Stomach (tissue), 8 donors: ENCODE measurements at regions not wholly inside any gene's neighbourhood (a gene's known extent, or its start where the extent isn't known, plus 50 kb on each side); places are given as distances from the start of the nearest gene placed in this dataset.

ENCODE experiments used
- DNase-seq, 2 donors: peaks; one replicate each; pipeline versions ENCODE4 v3.0.0 to v3.0.0-alpha.2; 2013 to 2019
- H3K27ac ChIP-seq, 5 donors: fragments of 200-600 bp in 4 of 5; sonication (generic) in 4 of 5; one replicate each; pipeline ENCODE4 v1.5.1; 2013 to 2019; ENCODE audit warnings: mild to moderate bottlenecking in 1 of 5, moderate library complexity in 1 of 5
- H3K27me3 ChIP-seq, 3 donors: fragments of 200-600 bp; sonication (generic); one replicate each; pipeline ENCODE4 v1.5.1; 2017 to 2019; ENCODE audit warnings: mixed run types in 1 of 3
- H3K36me3 ChIP-seq, 4 donors: fragments of 200-600 bp; sonication (generic); 1 replicate in 3 of 4; 2 replicates in 1 of 4; pipeline ENCODE4 v1.5.1; 2016 to 2019
- H3K4me1 ChIP-seq, 4 donors: fragments of 200-600 bp; sonication (generic); one replicate each; pipeline ENCODE4 v1.5.1; 2016 to 2019
- H3K4me3 ChIP-seq, 4 donors: fragments of 200-600 bp; sonication (generic) in 3 of 4; one replicate each; pipeline ENCODE4 v1.5.1; 2016 to 2019; ENCODE audit warnings: mild to moderate bottlenecking in 1 of 4
- H3K9me3 ChIP-seq, 4 donors: fragments of 200-600 bp; sonication (generic); one replicate each; pipeline ENCODE4 v1.5.1; 2016 to 2019
- EP300 ChIP-seq: sonication (generic); formaldehyde crosslinking; IDR thresholded peaks from one replicate; pipeline ENCODE4 v1.6.1; 2017; ENCODE audit warnings: antibody characterized with exemption
- POLR2A ChIP-seq, 4 donors: fragments of 450-650 bp; IDR thresholded peaks; one replicate each; pipeline ENCODE4 v1.6.1; 2016; ENCODE audit warnings: antibody characterized with exemption in 4 of 4, control low read depth in 2 of 4, mild to moderate bottlenecking in 1 of 4, moderate library complexity in 1 of 4
- POLR2AphosphoS5 ChIP-seq, 3 donors: sonication (generic); formaldehyde crosslinking; IDR thresholded peaks; one replicate each; pipeline ENCODE4 v1.6.1; 2016; ENCODE audit warnings: antibody characterized with exemption in 3 of 3
- WGBS, 5 donors: extraction: QIAGEN DNeasy Blood & Tissue Kit in 3 of 5; methylation state at CpG; one replicate each; pipeline versions ENCODE4 v1.1.5 to v1.1.7; 2013 to 2018; 5-methylcytosine and 5-hydroxymethylcytosine counted together
- intact Hi-C: fragments of 100-400 bp; cut with DNase I; formaldehyde crosslinking; loops from one replicate; pipeline ENCODE4 v1.15.1; 2023; ENCODE audit warnings: low total_unique reads
- TF ChIP-seq, protein P1 (sequence below), 7 experiments: fragments of 450-650 bp in 4 of 7; fragments of 200-600 bp in 3 of 7; sonication (generic) in 3 of 7; IDR thresholded peaks; one replicate each; pipeline ENCODE4 v1.5.1; 2016 to 2019; ENCODE audit warnings: antibody characterized with exemption in 7 of 7, control low read depth in 2 of 7, mild to moderate bottlenecking in 1 of 7
- donor health status: healthy with polysubstance abuse.
- donor health status: Bipolar disorder and iron deficiency.
- donor health status: healthy.

DNA sequence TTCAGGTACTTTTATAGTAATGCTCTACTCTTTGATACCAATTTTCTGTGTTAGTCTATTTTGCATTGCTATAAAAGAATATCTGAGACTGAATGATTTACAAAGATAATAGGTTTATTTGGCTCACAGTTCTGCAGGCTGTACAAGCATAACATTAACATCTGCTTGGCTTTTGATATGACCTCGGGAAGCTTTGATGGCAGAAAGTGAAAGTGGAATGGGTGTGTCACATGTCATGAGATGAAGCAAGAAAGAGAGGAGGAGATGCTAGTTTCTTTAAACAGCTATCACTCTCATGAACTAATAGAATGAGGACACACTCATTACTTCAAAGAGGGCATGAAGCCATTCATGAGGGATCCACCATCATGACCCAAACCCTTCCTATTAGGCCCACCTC lies 270.9 kb upstream of the IL12B start:
- WGBS, 5 donors = 46 to 71% (median 54%) methylated on average over 1 of the region's 1 CpG
- peaks cover 0 to 9% (median 4%) of the 10 kb centered on the region in 4 donors for H3K9me3 ChIP-seq

DNA sequence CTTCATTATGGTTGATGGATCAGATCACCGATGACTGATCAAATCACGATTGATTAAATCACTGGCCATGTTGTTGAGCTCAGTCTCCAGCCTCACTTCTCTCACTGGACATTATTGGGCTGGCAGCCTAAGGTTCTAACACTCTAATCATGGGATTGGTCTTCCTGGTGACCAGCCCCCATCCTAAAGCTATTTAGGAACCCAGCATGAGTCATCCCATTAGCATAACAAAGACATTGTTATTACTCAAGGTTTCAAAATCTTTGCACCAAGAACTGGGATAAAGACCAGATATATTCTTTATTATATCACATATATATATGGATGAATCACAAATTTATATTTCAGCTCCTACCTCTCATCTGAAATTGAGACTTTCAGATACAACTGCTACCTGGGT lies 272.1 kb upstream of the IL12B start:
- DNase-seq = no peak
- TF ChIP-seq, protein P1, sequence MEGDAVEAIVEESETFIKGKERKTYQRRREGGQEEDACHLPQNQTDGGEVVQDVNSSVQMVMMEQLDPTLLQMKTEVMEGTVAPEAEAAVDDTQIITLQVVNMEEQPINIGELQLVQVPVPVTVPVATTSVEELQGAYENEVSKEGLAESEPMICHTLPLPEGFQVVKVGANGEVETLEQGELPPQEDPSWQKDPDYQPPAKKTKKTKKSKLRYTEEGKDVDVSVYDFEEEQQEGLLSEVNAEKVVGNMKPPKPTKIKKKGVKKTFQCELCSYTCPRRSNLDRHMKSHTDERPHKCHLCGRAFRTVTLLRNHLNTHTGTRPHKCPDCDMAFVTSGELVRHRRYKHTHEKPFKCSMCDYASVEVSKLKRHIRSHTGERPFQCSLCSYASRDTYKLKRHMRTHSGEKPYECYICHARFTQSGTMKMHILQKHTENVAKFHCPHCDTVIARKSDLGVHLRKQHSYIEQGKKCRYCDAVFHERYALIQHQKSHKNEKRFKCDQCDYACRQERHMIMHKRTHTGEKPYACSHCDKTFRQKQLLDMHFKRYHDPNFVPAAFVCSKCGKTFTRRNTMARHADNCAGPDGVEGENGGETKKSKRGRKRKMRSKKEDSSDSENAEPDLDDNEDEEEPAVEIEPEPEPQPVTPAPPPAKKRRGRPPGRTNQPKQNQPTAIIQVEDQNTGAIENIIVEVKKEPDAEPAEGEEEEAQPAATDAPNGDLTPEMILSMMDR (IDR thresholded peaks at IDR 0.05) = no peak
- TF ChIP-seq EP300 (no peak), POLR2AphosphoS5 (IDR thresholded peaks at IDR 0.05) (no peak), POLR2A (IDR thresholded peaks at IDR 0.05) (no peak)
- H3K4me1 ChIP-seq = peaks cover 0 to 7% (median 0%) of the 10 kb centered on the region in 4 donors
- peaks cover 0 to 9% (median 4%) of the 10 kb centered on the region in 4 donors for H3K9me3 ChIP-seq
- H3K27me3 ChIP-seq = no peaks in the 10 kb centered on the region
- no peak overlapping the region for H3K27ac ChIP-seq
- 88 to 95% (median 92%) methylated on average over 2 of the region's 2 CpGs for WGBS, 5 donors
- intact Hi-C loops = no loop called here
- H3K4me3 ChIP-seq = no peak overlapping the region
- H3K36me3 ChIP-seq = no peaks in the 10 kb centered on the region

More for the DNA sequence above, 270.9 kb upstream of the IL12B start:
- H3K4me1 ChIP-seq = peaks cover 0 to 7% (median 0%) of the 10 kb centered on the region in 4 donors
- no peak overlapping the region for H3K27ac ChIP-seq
- no peak overlapping the region for H3K4me3 ChIP-seq
- no peak for DNase-seq
- TF ChIP-seq POLR2A (IDR thresholded peaks at IDR 0.05) (no peak), POLR2AphosphoS5 (IDR thresholded peaks at IDR 0.05) (no peak), EP300 (no peak)
- TF ChIP-seq, protein P1 (IDR thresholded peaks at IDR 0.05) = no peak
- intact Hi-C loops = no loop called here
- H3K27me3 ChIP-seq = no peaks in the 10 kb centered on the region
- H3K36me3 ChIP-seq = no peaks in the 10 kb centered on the region

DNA sequence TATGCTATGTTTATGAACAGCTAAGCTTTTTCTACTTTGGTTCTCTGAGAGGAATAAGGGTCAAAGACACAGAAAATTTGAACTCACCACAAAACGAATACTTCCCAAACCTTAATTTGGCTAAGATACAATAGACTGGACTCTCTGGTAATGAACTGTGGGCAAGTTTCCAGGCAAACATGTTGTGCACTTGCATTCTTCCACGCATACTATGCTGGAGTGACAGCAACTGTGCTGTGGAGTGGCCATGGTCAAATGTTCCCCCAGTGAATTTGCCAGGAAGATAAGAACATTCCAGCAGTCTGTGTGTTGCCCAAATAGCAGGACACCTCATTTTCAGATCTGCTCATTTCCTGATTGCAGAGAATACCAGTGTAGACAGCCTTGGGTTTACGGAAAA lies 275.3 kb upstream of the IL12B start:
- no peak overlapping the region for H3K4me3 ChIP-seq
- no peak overlapping the region for H3K27ac ChIP-seq
- H3K4me1 ChIP-seq = peaks cover 0 to 7% (median 0%) of the 10 kb centered on the region in 4 donors
- peaks cover 0 to 8% (median under 1%) of the 10 kb centered on the region in 4 donors for H3K9me3 ChIP-seq
- intact Hi-C loops = no loop called here
- peak in 1 of 2 donors; percentile 10 for DNase-seq
- 31 to 45% (median 42%) methylated on average over 3 of the region's 3 CpGs for WGBS, 5 donors
- H3K27me3 ChIP-seq = no peaks in the 10 kb centered on the region
- TF ChIP-seq POLR2AphosphoS5 (IDR thresholded peaks at IDR 0.05) = no peak
- TF ChIP-seq POLR2A (IDR thresholded peaks at IDR 0.05) = no peak
- TF ChIP-seq, protein P1 (IDR thresholded peaks at IDR 0.05) = no peak
- no peaks in the 10 kb centered on the region for H3K36me3 ChIP-seq

DNA sequence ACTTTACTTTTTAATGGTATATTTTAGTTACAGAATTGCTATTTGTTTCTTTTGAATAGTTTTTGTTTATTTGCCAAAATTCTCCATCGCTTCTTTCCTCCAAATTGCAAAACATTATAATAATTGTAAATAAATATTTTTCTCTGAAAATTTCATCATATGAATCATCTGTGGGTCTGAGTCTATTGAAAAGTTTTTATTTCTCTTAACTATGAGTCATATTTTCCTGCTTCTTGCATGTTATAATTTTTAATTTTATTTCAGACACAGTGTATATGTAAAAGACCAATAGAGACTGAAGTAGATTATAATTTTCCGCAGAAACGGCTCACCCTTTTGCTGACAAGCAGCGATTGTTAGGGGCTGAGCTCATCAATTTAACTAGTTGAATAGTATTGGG lies 279.1 kb upstream of the IL12B start:
- H3K4me1 ChIP-seq = peaks cover 0 to 7% (median 0%) of the 10 kb centered on the region in 4 donors
- no peak for DNase-seq
- no peak for TF ChIP-seq EP300
- H3K9me3 ChIP-seq = no peaks in the 10 kb centered on the region
- intact Hi-C loops = no loop called here
- no peaks in the 10 kb centered on the region for H3K36me3 ChIP-seq
- 79 to 90% (median 87%) methylated on average over 4 of the region's 4 CpGs for WGBS, 5 donors
- no peak overlapping the region for H3K4me3 ChIP-seq
- no peaks in the 10 kb centered on the region for H3K27me3 ChIP-seq
- H3K27ac ChIP-seq = no peak overlapping the region

DNA sequence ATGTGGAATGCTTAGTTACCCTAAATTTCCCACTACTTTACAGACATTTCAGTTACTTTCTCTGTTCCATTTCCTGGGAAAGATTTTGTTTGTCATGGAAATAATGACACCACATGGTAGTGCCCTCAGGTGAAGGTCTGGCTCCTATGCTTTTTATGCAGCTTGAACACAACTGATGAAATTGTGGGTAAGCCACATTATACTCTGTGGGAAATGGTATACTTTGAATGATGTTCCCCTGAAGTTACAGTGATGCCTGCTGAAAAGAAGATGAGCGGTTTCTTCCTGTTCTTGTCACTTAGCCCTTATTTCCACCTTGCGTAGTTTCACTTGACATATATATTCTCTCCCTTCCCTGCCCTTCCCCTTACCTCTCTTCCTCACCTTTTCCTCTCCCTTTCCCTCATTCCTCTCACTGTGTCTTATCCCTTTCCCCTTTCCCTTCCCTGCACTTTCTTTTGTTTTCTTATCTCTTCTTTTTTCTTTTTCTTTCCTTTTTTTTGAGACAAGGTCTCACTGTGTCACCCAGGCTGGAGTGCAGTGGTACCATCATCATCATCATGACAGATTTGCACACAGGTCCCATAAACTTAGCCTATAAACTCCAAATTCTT lies 280.8 kb upstream of the IL12B start:
- WGBS, 5 donors = 88 to 96% (median 91%) methylated on average over 2 of the region's 2 CpGs
- Histone ChIP-seq H3K36me3 (no peaks in the 10 kb centered on the region), H3K9me3 (no peaks in the 10 kb centered on the region), H3K27ac (no peak overlapping the region), H3K27me3 (no peaks in the 10 kb centered on the region), H3K4me3 (no peak overlapping the region), H3K4me1 (no peaks in the 10 kb centered on the region)
- TF ChIP-seq POLR2AphosphoS5 (IDR thresholded peaks at IDR 0.05) (no peak), POLR2A (IDR thresholded peaks at IDR 0.05) (no peak), EP300 (no peak)
- intact Hi-C loops = no loop called here
- DNase-seq = no peak
